GM18511 (cell line): ENCODE measurements at regions not wholly inside any gene's neighbourhood (a gene's known extent, or its start where the extent isn't known, plus 50 kb on each side); places are given as distances from the start of the nearest gene placed in this dataset.
A peak's percentile ranks its signal among the peaks of the same experiment; 100 is the strongest.

ENCODE experiments used
- ATAC-seq: cut with Tn5 transposase; IDR thresholded peaks from one replicate; pipeline ENCODE4 v1.9.1; 2021; ENCODE audit warnings: mild to moderate bottlenecking, moderate library complexity; ENCODE audit not compliant: unreplicated experiment

GRCh38 chr11:11045156-11045930, 187.5 kb upstream of the ZBED5 start:
- ATAC-seq: no peak

- no peak for ATAC-seq
These were observed 186.4 kb upstream of the ZBED5 start for GRCh38 chr11:11044137-11044855.

- no peak for ATAC-seq
These were observed 185.9 kb upstream of the ZBED5 start for GRCh38 chr11:11043721-11044120.

GRCh38 chr11:11039208-11039965, 181.5 kb upstream of the ZBED5 start:
- ATAC-seq: no peak

GRCh38 chr11:11038782-11039181, 180.9 kb upstream of the ZBED5 start:
- no peak for ATAC-seq

GRCh38 chr11:11038352-11038751, 180.5 kb upstream of the ZBED5 start:
- ATAC-seq: no peak

GRCh38 chr11:11036848-11037732, 179.2 kb upstream of the ZBED5 start:
- no peak for ATAC-seq

- ATAC-seq: no peak
These were observed 178.5 kb upstream of the ZBED5 start for GRCh38 chr11:11036185-11036847.

- no peak for ATAC-seq
These were observed 177.5 kb upstream of the ZBED5 start for GRCh38 chr11:11035331-11035730.

- no peak for ATAC-seq
These were observed 176.6 kb upstream of the ZBED5 start for GRCh38 chr11:11034476-11034875.

GRCh38 chr11:11032066-11032465, 174.2 kb upstream of the ZBED5 start:
- no peak for ATAC-seq

GRCh38 chr11:11029027-11029426, 171.2 kb upstream of the ZBED5 start:
- ATAC-seq: no peak

GRCh38 chr11:11028017-11028692, 170.3 kb upstream of the ZBED5 start:
- ATAC-seq: peak; percentile 68

GRCh38 chr11:11027288-11027687, 169.4 kb upstream of the ZBED5 start:
- no peak for ATAC-seq

GRCh38 chr11:11025087-11025486, 167.2 kb upstream of the ZBED5 start:
- no peak for ATAC-seq

- no peak for ATAC-seq
These were observed 164.4 kb upstream of the ZBED5 start for GRCh38 chr11:11022125-11022730.

GRCh38 chr11:11021563-11021962, 163.7 kb upstream of the ZBED5 start:
- ATAC-seq: no peak

- ATAC-seq: no peak
These were observed 162.9 kb upstream of the ZBED5 start for GRCh38 chr11:11020747-11021149.

GRCh38 chr11:11020219-11020726, 162.4 kb upstream of the ZBED5 start:
- ATAC-seq: no peak
